ENCODE measurements at regions not wholly inside any gene's neighbourhood (a gene's known extent, or its start where the extent isn't known, plus 50 kb on each side); places are given as distances from the start of the nearest gene placed in this dataset.

- intact Hi-C loops (cut with micrococcal nuclease; ENCODE audit: unreplicated experiment): no loop called here
- in situ Hi-C loops (cut with HindIII; ENCODE audit: low pct_unique_long_range_greater_than_20kb, low sequenced_read_pairs): no loop called here
- POLR2A ChIA-PET: no interaction called here
Measured at GRCh38 chr2:48844417-48845155, 89.1 kb upstream of the LHCGR start.

GRCh38 chr2:48841126-48841525 lies 85.6 kb upstream of the LHCGR start:
- CTCF ChIA-PET: no interaction called here
- BruUV-seq (replicated peaks): no TSS peak
- Histone ChIP-seq H3K4me1 (ENCODE audit: control insufficient read depth, insufficient read depth, low read length) (no peaks in the 10 kb centered on the region), H3K27ac (ENCODE audit: low read length) (no peak overlapping the region), H3K9me3 (ENCODE audit: control insufficient read depth, insufficient read depth, low read depth, low read length) (no peaks in the 10 kb centered on the region), H3K36me3 (ENCODE audit: control insufficient read depth, insufficient read depth, low read length) (no peaks in the 10 kb centered on the region), H3K4me3 (ENCODE audit: low read depth in 2 of 2, low read length in 2 of 2) (no peak overlapping the region), H3K27me3 (ENCODE audit: control insufficient read depth, insufficient read depth, low read length) (no peaks in the 10 kb centered on the region; the same call in 1 of the 2 replicates)
- no peak for TF ChIP-seq CTCF (IDR thresholded peaks at IDR 0.05)
- no peak for TF ChIP-seq REST (IDR thresholded peaks at IDR 0.05; ENCODE audit: insufficient read depth in 1 of 2, low read depth in 2 of 2, low read length in 1 of 2)
- no peak for TF ChIP-seq POLR2AphosphoS5 (IDR thresholded peaks at IDR 0.05; ENCODE audit: low read depth, low read length)
- TF ChIP-seq TCF7L2 (IDR thresholded peaks at IDR 0.05; ENCODE audit: low read depth, low read length): no peak
- DNase-seq (ENCODE audit: low read depth, low spot score) (no peak), ATAC-seq (no peak)
- intact Hi-C loops (cut with micrococcal nuclease; ENCODE audit: unreplicated experiment) (no loop called here), in situ Hi-C loops (cut with HindIII; ENCODE audit: low pct_unique_long_range_greater_than_20kb, low sequenced_read_pairs) (no loop called here)
- POLR2A ChIA-PET: no interaction called here

More at GRCh38 chr2:48844417-48845155, 89.1 kb upstream of the LHCGR start:
- H3K4me3 ChIP-seq (ENCODE audit: low read depth in 2 of 2, low read length in 2 of 2): no peak overlapping the region
- no peaks in the 10 kb centered on the region for H3K9me3 ChIP-seq (ENCODE audit: control insufficient read depth, insufficient read depth, low read depth, low read length)
- BruUV-seq (replicated peaks): no TSS peak
- no peak overlapping the region for H3K27ac ChIP-seq (ENCODE audit: low read length)
- no peak for DNase-seq (ENCODE audit: low read depth, low spot score)
- ATAC-seq: no peak
- H3K36me3 ChIP-seq (ENCODE audit: control insufficient read depth, insufficient read depth, low read length): no peaks in the 10 kb centered on the region
- CTCF ChIA-PET: no interaction called here
- TF ChIP-seq CTCF (IDR thresholded peaks at IDR 0.05) (no peak), REST (IDR thresholded peaks at IDR 0.05; ENCODE audit: insufficient read depth in 1 of 2, low read depth in 2 of 2, low read length in 1 of 2) (no peak), SIN3A (IDR thresholded peaks at IDR 0.05; ENCODE audit: borderline replicate concordance, insufficient read depth, low read depth, low read length) (no peak), TCF7L2 (IDR thresholded peaks at IDR 0.05; ENCODE audit: low read depth, low read length) (no peak), POLR2AphosphoS5 (IDR thresholded peaks at IDR 0.05; ENCODE audit: low read depth, low read length) (no peak)
- no peaks in the 10 kb centered on the region; the same call in 1 of the 2 replicates for H3K27me3 ChIP-seq (ENCODE audit: control insufficient read depth, insufficient read depth, low read length)
- H3K4me1 ChIP-seq (ENCODE audit: control insufficient read depth, insufficient read depth, low read length): no peaks in the 10 kb centered on the region
